ENCODE measurements at regions not wholly inside any gene's neighbourhood (a gene's known extent, or its start where the extent isn't known, plus 50 kb on each side); places are given as distances from the start of the nearest gene placed in this dataset.
"Not testable (repeated sequence)": the region's sequence is repeated elsewhere in the genome, so short reads cannot be mapped to it uniquely, and the experiment has no call there.

- intact Hi-C loops (cut with micrococcal nuclease): no loop called here
- DNase-seq: no peak
- ATAC-seq: no peak
Observed at GRCh38 chr11:88061111-88061510, 114.1 kb downstream of the RAB38 start.

- intact Hi-C loops (cut with micrococcal nuclease): no loop called here
- no peak for ATAC-seq
- DNase-seq: no peak
Observed at GRCh38 chr11:88059326-88059725, 115.9 kb downstream of the RAB38 start.

- DNase-seq (no peak), ATAC-seq (no peak)
- intact Hi-C loops (cut with micrococcal nuclease): no loop called here
Observed at GRCh38 chr11:88051396-88051795, 123.8 kb downstream of the RAB38 start.

GRCh38 chr11:88050247-88050646 lies 125.0 kb downstream of the RAB38 start:
- ATAC-seq (no peak), DNase-seq (no peak)
- intact Hi-C loops (cut with micrococcal nuclease): no loop called here

- DNase-seq; ATAC-seq; intact Hi-C loops (cut with micrococcal nuclease): not testable (repeated sequence)
Observed at GRCh38 chr11:88045288-88045687, 130.0 kb downstream of the RAB38 start.

- intact Hi-C loops (cut with micrococcal nuclease); ATAC-seq; DNase-seq: not testable (repeated sequence)
Observed at GRCh38 chr11:88044658-88045057, 130.6 kb downstream of the RAB38 start.

GRCh38 chr11:88043149-88043548 lies 132.1 kb downstream of the RAB38 start:
- intact Hi-C loops (cut with micrococcal nuclease): no loop called here
- no peak for ATAC-seq
- no peak for DNase-seq

GRCh38 chr11:88042647-88043046 lies 132.6 kb downstream of the RAB38 start:
- ATAC-seq: no peak
- DNase-seq: no peak
- intact Hi-C loops (cut with micrococcal nuclease): no loop called here

- intact Hi-C loops (cut with micrococcal nuclease): no loop called here
- DNase-seq: no peak
- ATAC-seq: no peak
Observed at GRCh38 chr11:88042238-88042637, 133.0 kb downstream of the RAB38 start.

- intact Hi-C loops (cut with micrococcal nuclease): no loop called here
- ATAC-seq (no peak), DNase-seq (no peak)
Observed at GRCh38 chr11:88041679-88042078, 133.6 kb downstream of the RAB38 start.

GRCh38 chr11:88040148-88040496 lies 135.1 kb downstream of the RAB38 start:
- DNase-seq (no peak), ATAC-seq (no peak)
- intact Hi-C loops (cut with micrococcal nuclease): no loop called here

- ATAC-seq (no peak), DNase-seq (no peak)
- intact Hi-C loops (cut with micrococcal nuclease): no loop called here
Observed at GRCh38 chr11:88039476-88040147, 135.6 kb downstream of the RAB38 start.

GRCh38 chr11:88038063-88038462 lies 137.2 kb downstream of the RAB38 start:
- DNase-seq: no peak
- no peak for ATAC-seq
- intact Hi-C loops (cut with micrococcal nuclease): no loop called here

- no peak for DNase-seq
- ATAC-seq: no peak
- intact Hi-C loops (cut with micrococcal nuclease): no loop called here
Observed at GRCh38 chr11:88036701-88037100, 138.5 kb downstream of the RAB38 start.

- intact Hi-C loops (cut with micrococcal nuclease): no loop called here
- ATAC-seq (no peak), DNase-seq (no peak)
Observed at GRCh38 chr11:88035271-88035670, 140.0 kb downstream of the RAB38 start.

GRCh38 chr11:88017666-88018065 lies 157.6 kb downstream of the RAB38 start:
- ATAC-seq: no peak
- DNase-seq: no peak
- intact Hi-C loops (cut with micrococcal nuclease): no loop called here

GRCh38 chr11:88016392-88017170 lies 158.7 kb downstream of the RAB38 start:
- ATAC-seq: peak; percentile 58
- DNase-seq: no peak

GRCh38 chr11:88015170-88015569 lies 160.1 kb downstream of the RAB38 start:
- no peak for ATAC-seq
- intact Hi-C loops (cut with micrococcal nuclease): loop anchor here (2.0 kb wide), 1 partner anchor 50 kb away; no protein-coding TSS in a partner anchor
- no peak for DNase-seq

More at GRCh38 chr11:88016392-88017170, 158.7 kb downstream of the RAB38 start:
- intact Hi-C loops (cut with micrococcal nuclease): no loop called here

GRCh38 chr11:88013508-88014065 lies 161.7 kb downstream of the RAB38 start:
- intact Hi-C loops (cut with micrococcal nuclease): loop anchor here (2.0 kb wide), 1 partner anchor 49 kb away; no protein-coding TSS in a partner anchor
- ATAC-seq: no peak
- DNase-seq: no peak

- intact Hi-C loops (cut with micrococcal nuclease): no loop called here
- ATAC-seq (no peak), DNase-seq (no peak)
Observed at GRCh38 chr11:88012456-88012855, 162.8 kb downstream of the RAB38 start.

All from left ventricle myocardium superior (tissue), 1 donor.